ENCODE measurements at regions not wholly inside any gene's neighbourhood (a gene's known extent, or its start where the extent isn't known, plus 50 kb on each side); places are given as distances from the start of the nearest gene placed in this dataset.

DNA sequence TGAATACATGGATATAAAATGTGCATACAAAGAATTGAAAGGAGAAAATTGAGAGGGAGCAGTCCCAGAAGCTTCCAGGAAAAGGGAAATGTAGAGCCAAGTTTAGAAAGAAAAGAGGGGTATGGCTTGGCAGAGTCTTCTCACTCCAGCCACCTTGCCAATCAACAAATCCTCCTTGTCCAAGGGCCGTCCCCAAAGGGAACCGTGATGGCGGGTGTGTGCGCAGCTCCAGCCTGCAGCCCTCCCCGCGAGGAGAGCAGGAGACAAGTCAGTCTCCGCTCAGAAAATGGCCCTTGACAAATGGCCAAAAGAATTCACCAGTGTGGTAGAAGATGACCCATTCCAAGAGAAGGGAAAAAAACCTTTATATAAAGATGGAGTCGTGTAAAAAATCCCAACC, 448.3 kb upstream of the POU3F3 start:
- Histone ChIP-seq H3K27ac (no peak overlapping the region), H2AFZ (ENCODE audit: low read depth) (no peak overlapping the region), H3K4me1 (ENCODE audit: low read depth, poor library complexity, severe bottlenecking) (no peaks in the 10 kb centered on the region), H3K9ac (no peak overlapping the region), H3K79me2 (ENCODE audit: insufficient read depth, low read depth) (no peaks in the 10 kb centered on the region), H4K20me1 (ENCODE audit: insufficient read depth) (no peaks in the 10 kb centered on the region), H3K27me3 (ENCODE audit: insufficient read depth, low read depth) (no peaks in the 10 kb centered on the region), H3K4me3 (IDR thresholded peaks at IDR 0.05; ENCODE audit: insufficient read depth, low read depth, low read length) (no peak overlapping the region), H3K36me3 (ENCODE audit: insufficient read depth) (no peaks in the 10 kb centered on the region), H3K4me2 (no peak overlapping the region)
- TF ChIP-seq, protein P1, sequence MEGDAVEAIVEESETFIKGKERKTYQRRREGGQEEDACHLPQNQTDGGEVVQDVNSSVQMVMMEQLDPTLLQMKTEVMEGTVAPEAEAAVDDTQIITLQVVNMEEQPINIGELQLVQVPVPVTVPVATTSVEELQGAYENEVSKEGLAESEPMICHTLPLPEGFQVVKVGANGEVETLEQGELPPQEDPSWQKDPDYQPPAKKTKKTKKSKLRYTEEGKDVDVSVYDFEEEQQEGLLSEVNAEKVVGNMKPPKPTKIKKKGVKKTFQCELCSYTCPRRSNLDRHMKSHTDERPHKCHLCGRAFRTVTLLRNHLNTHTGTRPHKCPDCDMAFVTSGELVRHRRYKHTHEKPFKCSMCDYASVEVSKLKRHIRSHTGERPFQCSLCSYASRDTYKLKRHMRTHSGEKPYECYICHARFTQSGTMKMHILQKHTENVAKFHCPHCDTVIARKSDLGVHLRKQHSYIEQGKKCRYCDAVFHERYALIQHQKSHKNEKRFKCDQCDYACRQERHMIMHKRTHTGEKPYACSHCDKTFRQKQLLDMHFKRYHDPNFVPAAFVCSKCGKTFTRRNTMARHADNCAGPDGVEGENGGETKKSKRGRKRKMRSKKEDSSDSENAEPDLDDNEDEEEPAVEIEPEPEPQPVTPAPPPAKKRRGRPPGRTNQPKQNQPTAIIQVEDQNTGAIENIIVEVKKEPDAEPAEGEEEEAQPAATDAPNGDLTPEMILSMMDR (conservative IDR thresholded peaks at IDR 0.05; ENCODE audit: low read depth, low read length) = no peak

DNA sequence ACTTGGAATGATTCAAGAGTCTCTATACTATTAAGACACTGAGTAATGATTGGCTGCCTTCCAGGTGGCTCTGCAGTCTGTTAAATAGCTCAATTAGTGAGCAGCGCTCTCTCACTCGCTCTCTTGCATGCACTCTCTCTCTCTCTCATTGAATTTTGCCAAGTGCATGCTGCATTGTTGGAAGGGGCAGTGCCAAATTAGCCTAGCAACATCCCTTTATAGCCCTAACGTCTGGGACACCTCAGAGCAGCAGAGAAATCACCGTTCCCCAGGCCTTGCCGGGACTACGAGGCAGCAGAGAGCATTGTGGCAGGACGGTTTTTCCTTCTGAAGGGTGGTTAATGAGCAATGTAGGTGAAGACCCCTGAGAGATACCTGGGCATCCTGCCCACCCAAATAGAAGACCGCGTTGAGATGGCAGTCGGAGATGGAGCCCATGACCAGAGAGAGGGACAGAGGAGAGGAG, 447.6 kb upstream of the POU3F3 start:
- TF ChIP-seq, protein P1 (conservative IDR thresholded peaks at IDR 0.05; ENCODE audit: low read depth, low read length) = no peak

DNA sequence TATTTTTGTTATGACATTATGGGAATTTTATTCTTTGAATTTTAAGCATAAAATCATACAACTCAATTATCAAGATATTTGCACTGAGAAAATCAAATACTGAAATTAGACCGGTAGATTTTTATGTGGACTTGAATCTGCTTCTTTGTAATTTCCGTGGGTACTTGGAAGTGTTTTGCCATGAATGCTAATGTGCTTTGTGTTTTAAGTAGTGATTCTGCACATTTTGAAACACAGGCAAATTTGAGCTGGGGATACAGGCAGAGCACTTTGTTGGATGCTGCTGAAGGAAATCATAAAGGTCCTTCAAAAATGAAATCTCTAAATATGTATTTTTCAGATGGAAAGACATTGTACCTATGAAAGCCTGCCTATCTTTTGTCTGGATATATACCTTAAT, 446.3 kb upstream of the POU3F3 start:
- Histone ChIP-seq H3K36me3 (ENCODE audit: insufficient read depth) (no peaks in the 10 kb centered on the region), H3K9ac (no peak overlapping the region), H3K4me1 (ENCODE audit: low read depth, poor library complexity, severe bottlenecking) (no peaks in the 10 kb centered on the region), H3K4me3 (IDR thresholded peaks at IDR 0.05; ENCODE audit: insufficient read depth, low read depth, low read length) (no peak overlapping the region), H3K4me2 (no peak overlapping the region), H3K27ac (no peak overlapping the region), H3K79me2 (ENCODE audit: insufficient read depth, low read depth) (no peaks in the 10 kb centered on the region), H3K27me3 (ENCODE audit: insufficient read depth, low read depth) (no peaks in the 10 kb centered on the region), H2AFZ (ENCODE audit: low read depth) (no peak overlapping the region), H4K20me1 (ENCODE audit: insufficient read depth) (no peaks in the 10 kb centered on the region)
- TF ChIP-seq, protein P1 (conservative IDR thresholded peaks at IDR 0.05; ENCODE audit: low read depth, low read length) = no peak

More for the DNA sequence above, 447.6 kb upstream of the POU3F3 start:
- Histone ChIP-seq H2AFZ (ENCODE audit: low read depth) (no peak overlapping the region), H3K9ac (no peak overlapping the region), H3K4me3 (IDR thresholded peaks at IDR 0.05; ENCODE audit: insufficient read depth, low read depth, low read length) (no peak overlapping the region), H3K27ac (no peak overlapping the region), H4K20me1 (ENCODE audit: insufficient read depth) (no peaks in the 10 kb centered on the region), H3K79me2 (ENCODE audit: insufficient read depth, low read depth) (no peaks in the 10 kb centered on the region), H3K4me2 (no peak overlapping the region), H3K36me3 (ENCODE audit: insufficient read depth) (no peaks in the 10 kb centered on the region), H3K27me3 (ENCODE audit: insufficient read depth, low read depth) (no peaks in the 10 kb centered on the region), H3K4me1 (ENCODE audit: low read depth, poor library complexity, severe bottlenecking) (no peaks in the 10 kb centered on the region)

- Histone ChIP-seq H2AFZ (ENCODE audit: low read depth) (no peak overlapping the region), H4K20me1 (ENCODE audit: insufficient read depth) (no peaks in the 10 kb centered on the region), H3K27ac (no peak overlapping the region)
These were observed 445.6 kb upstream of the POU3F3 start for GRCh38 chr2:104408266-104408665.

More at GRCh38 chr2:104408266-104408665, 445.6 kb upstream of the POU3F3 start:
- Histone ChIP-seq H3K4me3 (IDR thresholded peaks at IDR 0.05; ENCODE audit: insufficient read depth, low read depth, low read length) (no peak overlapping the region), H3K36me3 (ENCODE audit: insufficient read depth) (no peaks in the 10 kb centered on the region), H3K4me2 (no peak overlapping the region), H3K27me3 (ENCODE audit: insufficient read depth, low read depth) (no peaks in the 10 kb centered on the region), H3K79me2 (ENCODE audit: insufficient read depth, low read depth) (no peaks in the 10 kb centered on the region), H3K9ac (no peak overlapping the region), H3K4me1 (ENCODE audit: low read depth, poor library complexity, severe bottlenecking) (no peaks in the 10 kb centered on the region)
- TF ChIP-seq, protein P1 (conservative IDR thresholded peaks at IDR 0.05; ENCODE audit: low read depth, low read length) = no peak
